PC-9 (cell line): ENCODE measurements at regions not wholly inside any gene's neighbourhood (a gene's known extent, or its start where the extent isn't known, plus 50 kb on each side); places are given as distances from the start of the nearest gene placed in this dataset.

ENCODE experiments used
- BruUV-seq: library from RNA; stranded (reverse); fragments of 400-500 nt; replicated peaks from 2 replicates; lab custom pipeline; 2021; lab: Mats Ljungman, UMichigan
- CTCF ChIA-PET: fragments of 300-600 bp; sonication (Branson Sonifier 250); formaldehyde crosslinking; loops from one replicate; lab custom pipeline; 2022; ENCODE audit warnings: antibody characterized with exemption; lab: Charles Lee
- POLR2A ChIA-PET: fragments of 300-600 bp; sonication (Branson Sonifier 250); formaldehyde crosslinking; loops from one replicate; lab custom pipeline; 2022; ENCODE audit warnings: antibody characterized with exemption; ENCODE audit not compliant: unreplicated experiment; lab: Charles Lee
- DNase-seq, 2 experiments: peaks; one replicate each; pipeline versions ENCODE4 v3.0.0 to v3.0.0-alpha.2; 2015 to 2022; ENCODE audit warnings: mixed read lengths in 1 of 2
- H2AFZ ChIP-seq: fragments of 200-600 bp; sonication (generic); 2 replicates; pipeline ENCODE4 v1.8.1; 2017; ENCODE audit warnings: antibody characterized with exemption
- H3F3A ChIP-seq: fragments of 200-600 bp; sonication (generic); 2 replicates; pipeline ENCODE4 v1.8.1; 2017; ENCODE audit warnings: antibody characterized with exemption, mild to moderate bottlenecking, low read depth; ENCODE audit not compliant: insufficient read depth
- H3K27ac ChIP-seq: fragments of 200-600 bp; sonication (generic); 2 replicates; pipeline ENCODE4 v1.6.1; 2016; ENCODE audit warnings: mixed run types
- H3K27me3 ChIP-seq: fragments of 200-600 bp; sonication (generic); 2 replicates; pipeline ENCODE4 v1.6.1; 2016; ENCODE audit warnings: low read depth, mixed run types; ENCODE audit not compliant: insufficient read depth
- H3K36me3 ChIP-seq: fragments of 200-600 bp; sonication (generic); 2 replicates; pipeline ENCODE4 v1.6.1; 2016; ENCODE audit warnings: low read depth, mixed run types
- H3K4me1 ChIP-seq: fragments of 200-600 bp; sonication (generic); replicated peaks from 2 replicates; pipeline ENCODE4 v1.6.1; 2016; ENCODE audit warnings: mixed run types; ENCODE audit not compliant: insufficient read depth
- H3K4me2 ChIP-seq: fragments of 200-600 bp; sonication (generic); 2 replicates; pipeline ENCODE4 v1.6.1; 2017; ENCODE audit warnings: mixed run types
- H3K4me3 ChIP-seq: fragments of 200-600 bp; sonication (generic); 2 replicates; pipeline ENCODE4 v1.6.1; 2016; ENCODE audit warnings: mixed run types
- H3K79me2 ChIP-seq: fragments of 200-600 bp; sonication (generic); 2 replicates; pipeline ENCODE4 v1.6.1; 2017; ENCODE audit warnings: low read depth, mixed run types
- H3K9me2 ChIP-seq: fragments of 200-600 bp; sonication (generic); 2 replicates; pipeline ENCODE4 v1.8.1; 2017; ENCODE audit warnings: mild to moderate bottlenecking; ENCODE audit not compliant: insufficient read depth
- H3K9me3 ChIP-seq: fragments of 200-600 bp; sonication (generic); 2 replicates; pipeline ENCODE4 v1.8.1; 2016; ENCODE audit warnings: low read depth; ENCODE audit not compliant: insufficient read depth
- H4K20me1 ChIP-seq: fragments of 200-600 bp; sonication (generic); 2 replicates; pipeline ENCODE4 v1.8.1; 2017; ENCODE audit not compliant: insufficient read depth
- EZH2 ChIP-seq: fragments of 200-600 bp; sonication (generic); IDR thresholded peaks from 2 replicates; pipeline ENCODE4 v1.8.0; 2017; ENCODE audit warnings: antibody characterized with exemption, low read depth
- intact Hi-C: fragments of 100-400 bp; cut with micrococcal nuclease; formaldehyde crosslinking; loops from one replicate; pipeline ENCODE4 v1.10.0; 2022; ENCODE audit not compliant: unreplicated experiment
- TF ChIP-seq, protein P1 (sequence below): fragments of 200-600 bp; sonication (generic); conservative IDR thresholded peaks from 2 replicates; pipeline ENCODE4 v1.6.1; 2017; ENCODE audit warnings: mixed run types, antibody characterized with exemption, mild to moderate bottlenecking, moderate library complexity

DNA sequence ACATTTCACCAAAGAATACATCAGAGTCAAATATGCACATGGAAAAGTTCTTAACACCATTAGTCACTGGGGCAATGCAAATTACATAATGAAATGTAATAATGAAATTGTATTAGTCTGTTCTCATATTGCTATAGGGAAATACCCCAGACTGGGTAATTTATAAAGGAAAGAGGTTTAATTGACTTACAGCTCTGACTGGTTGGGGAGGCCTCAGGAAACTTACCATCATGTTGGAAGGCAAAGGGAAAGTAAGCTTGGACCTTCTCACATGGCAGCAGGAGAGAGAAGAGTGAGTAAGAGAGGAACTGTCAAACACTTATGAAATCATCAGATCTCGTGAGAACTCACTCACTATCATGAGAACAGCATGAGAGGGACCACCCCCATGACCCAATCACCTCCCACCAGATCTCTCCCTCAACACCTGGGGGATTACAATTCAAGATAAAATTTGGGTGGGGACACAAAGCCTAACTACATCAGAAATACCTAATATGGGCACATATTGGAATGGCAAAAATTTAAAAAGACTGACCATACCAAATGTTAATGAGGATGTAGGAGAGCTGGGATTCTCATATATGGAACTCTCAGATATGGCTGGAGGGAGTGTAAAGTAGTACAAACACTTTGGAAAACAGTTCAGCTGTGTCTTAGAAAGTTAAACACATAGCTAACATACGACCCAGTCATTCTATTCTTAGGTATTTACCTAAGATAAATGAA lies 65.1 kb upstream of the CD44 start:
- H3K27me3 ChIP-seq, result no peaks in the 10 kb centered on the region
- H3K4me2 ChIP-seq, result no peak overlapping the region
- no TSS peak for BruUV-seq
- no peak overlapping the region for H3K27ac ChIP-seq
- no peaks in the 10 kb centered on the region for H3K9me2 ChIP-seq
- H3K4me1 ChIP-seq, result peaks cover 28% of the 10 kb centered on the region
- H4K20me1 ChIP-seq, result no peaks in the 10 kb centered on the region
- peaks cover 11% of the 10 kb centered on the region; the same call in 1 of the 2 replicates for H3K9me3 ChIP-seq
- H3K36me3 ChIP-seq, result no peaks in the 10 kb centered on the region
- H2AFZ ChIP-seq, result no peak overlapping the region
- no peak for TF ChIP-seq EZH2
- TF ChIP-seq, protein P1, sequence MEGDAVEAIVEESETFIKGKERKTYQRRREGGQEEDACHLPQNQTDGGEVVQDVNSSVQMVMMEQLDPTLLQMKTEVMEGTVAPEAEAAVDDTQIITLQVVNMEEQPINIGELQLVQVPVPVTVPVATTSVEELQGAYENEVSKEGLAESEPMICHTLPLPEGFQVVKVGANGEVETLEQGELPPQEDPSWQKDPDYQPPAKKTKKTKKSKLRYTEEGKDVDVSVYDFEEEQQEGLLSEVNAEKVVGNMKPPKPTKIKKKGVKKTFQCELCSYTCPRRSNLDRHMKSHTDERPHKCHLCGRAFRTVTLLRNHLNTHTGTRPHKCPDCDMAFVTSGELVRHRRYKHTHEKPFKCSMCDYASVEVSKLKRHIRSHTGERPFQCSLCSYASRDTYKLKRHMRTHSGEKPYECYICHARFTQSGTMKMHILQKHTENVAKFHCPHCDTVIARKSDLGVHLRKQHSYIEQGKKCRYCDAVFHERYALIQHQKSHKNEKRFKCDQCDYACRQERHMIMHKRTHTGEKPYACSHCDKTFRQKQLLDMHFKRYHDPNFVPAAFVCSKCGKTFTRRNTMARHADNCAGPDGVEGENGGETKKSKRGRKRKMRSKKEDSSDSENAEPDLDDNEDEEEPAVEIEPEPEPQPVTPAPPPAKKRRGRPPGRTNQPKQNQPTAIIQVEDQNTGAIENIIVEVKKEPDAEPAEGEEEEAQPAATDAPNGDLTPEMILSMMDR, result no peak
- intact Hi-C loops, result no loop called here
- no peaks in the 10 kb centered on the region for H3K79me2 ChIP-seq
- no peak overlapping the region for H3K4me3 ChIP-seq
- POLR2A ChIA-PET, result interaction anchor here (0.6 to 0.8 kb wide), 2 partner anchors 66 to 76 kb away, joined by 3 to 5 read pairs; no protein-coding TSS in a partner anchor
- CTCF ChIA-PET, result no interaction called here
- peaks cover 22% of the 10 kb centered on the region for H3F3A ChIP-seq
- no peak for DNase-seq

GRCh38 chr11:35076201-35077100 lies 62.5 kb upstream of the CD44 start:
- Histone ChIP-seq H4K20me1 (no peaks in the 10 kb centered on the region), H3K9me2 (no peaks in the 10 kb centered on the region), H3K4me3 (no peak overlapping the region), H2AFZ (no peak overlapping the region), H3K36me3 (no peaks in the 10 kb centered on the region), H3K27ac (peak overlapping the region; percentile 90), H3K9me3 (no peaks in the 10 kb centered on the region; the same call in 1 of the 2 replicates), H3K4me1 (peaks cover 44% of the 10 kb centered on the region), H3K79me2 (no peaks in the 10 kb centered on the region), H3K27me3 (no peaks in the 10 kb centered on the region), H3F3A (peaks cover 28% of the 10 kb centered on the region), H3K4me2 (no peak overlapping the region; the same call in 1 of the 2 replicates)
- intact Hi-C loops, result no loop called here
- POLR2A ChIA-PET, result interaction anchor here (0.6 kb wide), 2 partner anchors 89 to 327 kb away, joined by 3 to 5 read pairs; no protein-coding TSS in a partner anchor
- CTCF ChIA-PET, result interaction anchor here (0.6 kb wide), 1 partner anchor 564 kb away, joined by 5 read pairs; no protein-coding TSS in a partner anchor
- no peak for TF ChIP-seq EZH2
- TF ChIP-seq, protein P1, result no peak
- BruUV-seq, result no TSS peak
- no peak for DNase-seq
